Psoas muscle (tissue), 7 donors: ENCODE measurements at regions not wholly inside any gene's neighbourhood (a gene's known extent, or its start where the extent isn't known, plus 50 kb on each side); places are given as distances from the start of the nearest gene placed in this dataset.

Source experiments
- ATAC-seq, 4 donors: fragments of 200-7000 bp; cut with Tn5 transposase; one replicate each; pipeline ENCODE4 v1.9.1; 2020; ENCODE audit warnings: moderate library complexity in 3 of 4, mild to moderate bottlenecking in 2 of 4
- DNase-seq, 2 donors: peaks; one replicate each; pipeline ENCODE4 v3.0.0-alpha.2; 2020
- H3K27ac ChIP-seq: fragments of 200-600 bp; one replicate; pipeline ENCODE4 v1.8.0; 2022
- H3K27me3 ChIP-seq, 3 donors: fragments of 200-600 bp in 1 of 3; one replicate each; pipeline versions ENCODE4 v1.6.1 to v1.8.0; 2013 to 2022; ENCODE audit warnings: low read length in 2 of 3, mild to moderate bottlenecking in 2 of 3, moderate library complexity in 1 of 3; ENCODE audit not compliant: insufficient read depth in 3 of 3
- H3K36me3 ChIP-seq, 2 donors: fragments of 200-600 bp in 1 of 2; one replicate each; pipeline versions ENCODE4 v1.6.1 to v1.8.0; 2013 to 2022; ENCODE audit warnings: low read depth in 1 of 2, mild to moderate bottlenecking in 1 of 2, moderate library complexity in 1 of 2; ENCODE audit not compliant: insufficient read depth in 1 of 2
- H3K4me1 ChIP-seq: fragments of 200-600 bp; one replicate; pipeline ENCODE4 v1.8.0; 2022
- H3K4me3 ChIP-seq: fragments of 200-600 bp; one replicate; pipeline ENCODE4 v1.8.0; 2022; ENCODE audit warnings: mild to moderate bottlenecking
- H3K9me3 ChIP-seq: fragments of 200-600 bp; one replicate; pipeline ENCODE4 v1.8.0; 2022
- CTCF ChIP-seq: fragments of 200-600 bp; IDR thresholded peaks from one replicate; pipeline ENCODE4 v1.8.0; 2022; ENCODE audit warnings: antibody characterized with exemption
- WGBS, 3 donors: extraction: QIAGEN DNeasy Blood & Tissue Kit; methylation state at CpG; one replicate each; pipeline versions ENCODE4 v1.1.6 to v1.1.7; 2013; 5-methylcytosine and 5-hydroxymethylcytosine counted together
- intact Hi-C, 2 donors: fragments of 100-400 bp; cut with DNase I; formaldehyde crosslinking; loops; one replicate each; pipeline versions ENCODE4 v1.11.0 to v1.14.2; 2022
- donor health status: healthy with polysubstance abuse.
- donor health status: DM: no; HTN: no; CAD: no; lungs with moderate emphysema.
- donor health status: Bipolar disorder and iron deficiency.
- donor health status: healthy.
- donor health status: DM: yes; HTN: yes; CAD: no.
- donor health status: DM: no; HTN: no; CAD: no.
- donor health status: DM: yes; HTN: yes; CAD: no.

- H3K9me3 ChIP-seq: no peaks in the 10 kb centered on the region
- DNase-seq (no peak), ATAC-seq (no peak)
- TF ChIP-seq CTCF: no peak
- no peak overlapping the region for H3K4me3 ChIP-seq
- no peaks in the 10 kb centered on the region for H3K4me1 ChIP-seq
- no peaks in the 10 kb centered on the region for H3K36me3 ChIP-seq
- whole genome bisulfite sequencing, 3 donors: 82 to 84% (median 82%) methylated on average over 1 of the region's 1 CpG
- no peak overlapping the region for H3K27ac ChIP-seq
- intact Hi-C loops: no loop called here
- no peaks in the 10 kb centered on the region for H3K27me3 ChIP-seq
These were observed 968.6 kb downstream of the ADGRL3 start for GRCh38 chr4:62168681-62169080.

- no peak for TF ChIP-seq CTCF
- intact Hi-C loops: no loop called here
- no peak for ATAC-seq
These were observed 962.5 kb downstream of the ADGRL3 start for GRCh38 chr4:62162606-62163005.

GRCh38 chr4:62161446-62161845, 961.3 kb downstream of the ADGRL3 start:
- H3K4me3 ChIP-seq: no peak overlapping the region
- H3K4me1 ChIP-seq: no peaks in the 10 kb centered on the region
- WGBS, 3 donors: 92 to 96% (median 93%) methylated on average over 2 of the region's 2 CpGs
- no peak for DNase-seq
- no peaks in the 10 kb centered on the region for H3K27me3 ChIP-seq
- H3K9me3 ChIP-seq: no peaks in the 10 kb centered on the region
- intact Hi-C loops: no loop called here
- ATAC-seq: no peak
- H3K27ac ChIP-seq: no peak overlapping the region
- no peak for TF ChIP-seq CTCF
- no peaks in the 10 kb centered on the region for H3K36me3 ChIP-seq

More at GRCh38 chr4:62162606-62163005, 962.5 kb downstream of the ADGRL3 start:
- Histone ChIP-seq H3K36me3 (no peaks in the 10 kb centered on the region), H3K4me3 (no peak overlapping the region), H3K9me3 (no peaks in the 10 kb centered on the region), H3K27ac (no peak overlapping the region), H3K4me1 (no peaks in the 10 kb centered on the region), H3K27me3 (no peaks in the 10 kb centered on the region)
- no peak for DNase-seq
- WGBS, 3 donors: 79 to 89% (median 79%) methylated on average over 1 of the region's 1 CpG

GRCh38 chr4:62159876-62160275, 959.8 kb downstream of the ADGRL3 start:
- H3K4me1 ChIP-seq: no peaks in the 10 kb centered on the region
- no peak overlapping the region for H3K27ac ChIP-seq
- DNase-seq: no peak
- H3K4me3 ChIP-seq: no peak overlapping the region
- intact Hi-C loops: no loop called here
- no peak for ATAC-seq
- no peak for TF ChIP-seq CTCF
- WGBS, 3 donors: 87 to 89% (median 88%) methylated on average over 4 of the region's 4 CpGs
- H3K9me3 ChIP-seq: no peaks in the 10 kb centered on the region
- no peaks in the 10 kb centered on the region for H3K27me3 ChIP-seq
- H3K36me3 ChIP-seq: no peaks in the 10 kb centered on the region

- no peaks in the 10 kb centered on the region for H3K27me3 ChIP-seq
- no peaks in the 10 kb centered on the region for H3K4me1 ChIP-seq
- no peak for ATAC-seq
- WGBS, 3 donors: 44 to 60% (median 55%) methylated on average over 1 of the region's 1 CpG
- no peak overlapping the region for H3K4me3 ChIP-seq
- DNase-seq: no peak
- H3K36me3 ChIP-seq: no peaks in the 10 kb centered on the region
- no peak overlapping the region for H3K27ac ChIP-seq
- intact Hi-C loops: no loop called here
- H3K9me3 ChIP-seq: no peaks in the 10 kb centered on the region
- TF ChIP-seq CTCF: no peak
These were observed 959.2 kb downstream of the ADGRL3 start for GRCh38 chr4:62159306-62159705.
